ENCODE measurements at regions not wholly inside any gene's neighbourhood (a gene's known extent, or its start where the extent isn't known, plus 50 kb on each side); places are given as distances from the start of the nearest gene placed in this dataset.
"Not testable (repeated sequence)": the region's sequence is repeated elsewhere in the genome, so short reads cannot be mapped to it uniquely, and the experiment has no call there.

GRCh38 chr19:30842926-30843325, 470.7 kb downstream of the ZNF536 start:
- DNase-seq (ENCODE audit: low read depth in 2 of 2, low spot score in 1 of 2) = no peak

DNA sequence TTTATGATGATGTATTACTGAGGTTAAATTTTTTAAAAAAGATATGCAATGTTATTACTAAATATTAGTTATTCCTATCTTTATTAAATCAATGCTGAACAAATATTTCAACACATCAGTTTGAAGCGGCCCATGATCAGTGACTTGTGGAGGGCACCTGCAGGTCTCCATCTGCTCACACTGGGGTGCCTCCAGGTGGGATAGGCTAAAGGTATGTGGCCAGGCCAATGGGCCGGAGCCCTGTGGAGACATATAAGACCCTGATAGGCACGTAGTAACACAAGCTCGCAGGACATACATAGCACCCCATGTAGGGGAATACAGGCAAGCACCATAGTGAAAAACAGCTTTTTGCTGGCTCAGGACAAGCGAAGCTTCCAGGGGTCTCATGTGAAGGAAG, 469.8 kb downstream of the ZNF536 start:
- DNase-seq (ENCODE audit: low read depth in 2 of 2, low spot score in 1 of 2) = no peak

DNA sequence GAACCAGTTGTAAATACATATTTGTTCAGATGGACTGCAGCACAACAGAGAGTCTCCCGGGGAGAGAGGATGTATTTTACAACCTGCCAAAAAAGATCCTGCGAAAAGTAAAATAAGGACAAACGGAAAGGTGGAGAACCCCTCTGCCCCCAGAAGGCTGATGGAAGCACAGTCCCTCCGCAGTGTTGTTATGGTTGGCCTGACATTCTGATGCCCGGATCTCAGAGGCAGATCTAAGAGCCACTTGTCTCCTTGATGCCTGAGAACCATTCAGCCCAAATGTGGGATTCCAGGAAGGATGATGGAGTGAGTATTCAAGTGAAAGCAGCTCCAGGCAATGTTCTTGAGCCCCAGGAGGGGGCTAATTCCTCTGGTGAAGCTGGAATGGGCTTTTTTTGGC, 458.7 kb downstream of the ZNF536 start:
- no peak for DNase-seq (ENCODE audit: low read depth in 2 of 2, low spot score in 1 of 2)

DNA sequence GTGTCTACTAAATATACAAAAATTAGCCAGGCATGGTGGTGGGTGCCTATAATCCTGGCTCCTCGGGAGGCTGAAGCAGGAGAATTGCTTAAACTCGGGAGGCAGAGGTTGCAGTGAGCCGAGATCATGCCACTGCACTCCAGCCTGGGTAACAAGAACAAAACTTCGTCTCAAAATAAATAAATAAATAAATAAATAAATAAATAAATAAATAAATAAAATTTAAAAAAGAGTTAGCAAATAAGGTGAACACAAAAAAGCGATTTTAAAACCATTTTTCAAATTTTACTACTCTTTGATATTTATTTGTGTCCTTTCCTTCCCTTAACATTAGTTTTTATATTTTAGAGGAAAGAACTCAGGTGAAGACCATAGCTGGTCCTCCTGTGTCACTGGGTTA, 453.3 kb downstream of the ZNF536 start:
- not testable (repeated sequence) for DNase-seq (ENCODE audit: low read depth in 2 of 2, low spot score in 1 of 2)

DNA sequence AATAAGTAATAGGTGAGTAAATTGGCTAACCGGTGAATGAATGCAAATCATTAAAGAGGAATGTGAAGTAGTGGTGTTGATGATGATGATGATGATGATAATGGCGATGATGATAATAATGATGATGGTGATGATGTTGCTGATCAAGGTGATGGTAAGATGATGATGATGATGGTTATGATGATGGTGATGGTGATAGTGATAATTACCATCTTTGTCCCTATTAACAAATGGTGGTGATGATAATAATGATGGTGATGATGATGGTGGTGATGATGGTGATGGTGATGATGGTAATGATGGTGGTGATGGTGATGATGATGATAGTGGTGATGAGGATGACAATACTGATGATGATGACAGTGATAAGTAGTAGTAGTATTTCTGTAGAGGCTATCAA, 452.6 kb downstream of the ZNF536 start:
- no peak for DNase-seq (ENCODE audit: low read depth in 2 of 2, low spot score in 1 of 2)

DNA sequence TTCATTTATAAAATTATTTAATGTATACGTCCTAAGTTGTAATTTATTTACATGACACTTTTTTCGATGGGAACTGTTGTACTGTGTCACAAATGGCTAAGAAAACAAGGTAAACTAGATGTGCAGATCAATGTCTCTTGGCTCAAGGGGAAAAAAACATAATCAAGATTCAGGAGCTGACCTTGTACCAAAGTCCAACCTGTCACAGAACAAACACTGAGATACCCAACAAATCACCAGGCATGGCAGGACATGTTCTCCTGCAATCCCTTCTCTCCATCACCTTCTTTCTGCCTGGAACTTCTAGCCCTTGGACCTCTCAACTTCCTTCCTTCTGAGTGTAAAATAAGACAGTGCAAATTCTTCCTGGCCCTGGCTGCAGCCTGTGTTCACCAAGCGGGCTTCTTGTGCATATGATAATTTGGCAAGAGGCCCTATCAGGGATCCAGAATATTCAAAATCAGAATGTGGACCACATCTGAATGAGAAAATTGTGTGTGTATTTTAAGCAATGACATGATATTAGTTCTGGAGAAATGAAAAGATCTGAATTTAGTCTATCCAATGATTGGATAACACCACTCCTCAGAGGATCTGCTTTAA, 445.9 kb downstream of the ZNF536 start:
- DNase-seq (ENCODE audit: low read depth in 2 of 2, low spot score in 1 of 2) = no peak

DNA sequence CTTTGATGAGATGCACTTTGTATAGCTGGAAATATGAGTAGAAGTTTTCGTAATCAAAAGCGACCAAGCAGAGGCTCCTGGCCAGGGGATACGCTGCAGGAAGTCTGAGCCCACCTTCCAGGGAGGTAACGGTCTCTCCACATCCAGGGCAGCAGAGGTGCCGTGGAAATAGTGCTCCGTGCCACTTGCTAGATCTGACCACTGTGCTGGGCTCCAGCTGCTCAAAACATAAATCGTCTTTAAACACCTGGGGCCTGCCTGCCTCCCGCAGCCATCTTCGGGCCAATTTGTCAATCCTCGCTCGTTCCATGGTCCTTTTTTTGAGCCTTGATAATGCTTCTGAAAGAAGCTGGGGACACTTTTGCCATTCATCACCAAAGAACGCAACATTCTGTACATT, 445.0 kb downstream of the ZNF536 start:
- no peak for DNase-seq (ENCODE audit: low read depth in 2 of 2, low spot score in 1 of 2)

DNA sequence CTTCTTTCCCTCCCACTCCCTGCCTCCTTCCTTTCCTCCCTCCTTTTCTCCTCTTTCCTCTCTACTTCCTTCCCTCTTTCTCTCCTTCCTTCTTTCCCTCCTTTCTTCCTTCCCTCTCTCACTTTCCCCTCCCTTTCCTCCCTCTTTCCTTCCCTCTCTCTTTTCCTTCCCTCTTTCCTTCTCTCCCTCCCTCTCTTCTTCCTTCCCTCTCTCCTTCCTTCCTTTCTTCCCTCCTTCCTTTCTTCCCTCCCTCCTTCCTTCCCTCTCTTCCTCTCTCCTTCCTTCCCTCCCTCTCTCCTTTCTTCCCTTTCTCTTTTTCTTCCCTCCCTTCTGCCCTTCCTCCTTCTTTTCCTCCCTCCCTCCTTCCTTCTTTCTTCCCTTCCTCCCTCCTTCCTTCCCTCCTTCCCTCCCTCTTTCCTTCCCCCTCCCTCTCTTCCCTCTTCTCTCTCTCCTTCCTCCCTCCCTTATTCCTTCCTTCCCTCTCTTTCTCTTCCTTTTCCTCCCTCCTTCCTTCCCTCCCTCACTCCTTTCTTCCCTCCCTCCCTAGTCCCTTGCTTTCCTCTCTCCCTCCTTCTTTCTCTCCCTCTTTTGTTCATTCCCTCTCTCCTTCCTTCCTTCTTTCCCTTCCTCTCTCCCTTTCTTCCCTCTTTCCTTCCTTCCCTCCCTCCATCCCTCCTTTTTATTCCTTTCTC, 443.9 kb downstream of the ZNF536 start:
- no peak for DNase-seq (ENCODE audit: low read depth in 2 of 2, low spot score in 1 of 2)

DNA sequence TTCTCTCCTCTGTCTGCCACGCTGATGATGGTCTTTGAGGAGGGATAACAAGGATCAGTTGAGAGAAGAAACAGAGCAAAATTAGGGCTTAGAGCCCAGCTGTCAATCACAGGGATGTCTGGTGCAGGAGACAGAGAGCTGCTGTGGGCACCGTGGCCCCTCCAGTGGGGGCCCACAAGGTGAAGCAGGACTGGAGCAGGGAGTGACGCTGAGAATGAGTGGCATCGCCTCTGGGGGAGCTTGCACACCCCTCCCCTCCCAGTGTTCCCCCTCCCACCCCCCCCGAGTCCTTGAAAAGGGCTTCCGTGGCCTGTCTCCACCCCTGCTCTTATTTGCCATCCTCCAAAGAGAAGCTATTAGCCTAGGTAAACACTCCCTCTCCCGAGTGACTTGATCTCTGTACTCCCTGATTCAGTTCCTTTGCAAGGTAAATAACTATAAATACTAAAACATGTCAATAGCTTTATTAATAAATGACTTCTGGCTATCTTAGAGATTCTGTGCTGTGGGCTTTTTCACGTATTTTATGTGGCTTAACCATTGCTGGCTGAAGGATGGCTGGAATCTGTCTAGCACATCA, 440.0 kb downstream of the ZNF536 start:
- DNase-seq (ENCODE audit: low read depth in 2 of 2, low spot score in 1 of 2) = no peak

DNA sequence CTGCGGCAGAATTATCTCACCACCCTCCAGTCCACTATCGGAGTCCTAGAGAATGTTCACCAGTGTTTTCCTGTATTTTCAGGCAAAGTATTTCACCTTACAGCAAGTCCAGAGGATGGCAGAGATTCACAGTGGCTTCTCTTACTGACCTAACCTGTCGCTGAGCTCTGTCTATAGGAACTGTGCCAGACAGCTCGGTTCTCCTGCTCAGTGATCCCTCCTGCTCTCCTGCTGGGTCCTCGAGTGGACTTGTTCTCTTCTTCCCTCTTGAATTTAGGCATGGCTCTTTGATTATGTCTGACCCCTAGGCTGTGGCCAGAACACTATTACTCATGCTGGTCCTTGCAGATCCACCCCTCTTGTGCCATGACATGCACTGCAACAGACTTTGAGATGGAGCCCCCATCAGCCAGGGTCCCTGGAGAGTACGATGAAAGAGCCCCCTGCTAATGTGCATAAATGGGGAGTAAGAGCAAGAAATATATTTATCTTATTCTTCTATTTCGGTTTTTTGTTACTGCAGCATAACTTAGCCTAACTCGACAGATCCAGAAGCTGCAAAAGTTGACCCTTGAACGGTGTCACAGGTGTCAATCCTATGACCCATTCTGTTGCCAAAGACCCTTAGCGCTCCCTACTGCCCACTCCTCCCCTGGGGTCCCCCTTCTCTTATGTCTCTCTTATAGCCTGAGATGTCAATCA, 439.4 kb downstream of the ZNF536 start:
- no peak for DNase-seq (ENCODE audit: low read depth in 2 of 2, low spot score in 1 of 2)

DNA sequence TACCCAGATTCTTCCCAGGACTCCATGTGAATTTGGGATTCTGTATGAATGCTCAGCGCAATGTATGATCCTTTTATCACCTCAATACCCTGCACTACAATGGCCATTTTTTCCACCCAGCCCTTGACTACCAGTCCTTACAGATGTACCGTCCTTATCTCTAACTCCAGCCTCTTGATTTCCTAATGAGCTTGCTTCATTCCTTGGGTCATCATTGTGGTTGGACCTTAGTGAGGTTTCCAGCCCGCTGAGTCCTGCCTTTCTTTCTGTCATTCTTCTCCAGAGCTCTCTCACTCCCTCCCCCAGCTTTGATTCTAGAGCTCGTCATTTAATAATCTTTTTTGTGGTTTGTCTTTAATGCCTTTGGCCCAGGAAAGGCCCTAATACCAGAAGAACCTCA, 438.5 kb downstream of the ZNF536 start:
- no peak for DNase-seq (ENCODE audit: low read depth in 2 of 2, low spot score in 1 of 2)

DNA sequence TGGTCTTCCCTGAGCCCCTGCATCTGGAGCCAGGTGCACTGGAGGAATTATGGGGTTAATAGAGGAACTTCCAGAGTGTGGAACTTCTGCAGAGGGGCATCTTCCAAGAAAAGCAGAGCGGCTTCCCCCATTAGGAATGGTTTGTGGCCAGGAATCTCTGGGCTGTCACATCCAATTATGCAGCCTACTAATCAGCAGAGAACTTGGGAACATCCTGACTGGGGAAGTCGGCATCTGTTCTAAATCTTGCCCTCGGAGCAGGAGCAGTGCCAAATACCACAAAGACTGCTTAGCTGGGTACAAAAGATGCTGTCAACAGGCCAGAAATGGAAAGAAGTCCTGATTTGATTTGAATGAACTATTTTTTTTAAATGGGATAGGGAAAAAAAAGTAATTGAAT, 435.1 kb downstream of the ZNF536 start:
- DNase-seq (ENCODE audit: low read depth in 2 of 2, low spot score in 1 of 2) = no peak

DNA sequence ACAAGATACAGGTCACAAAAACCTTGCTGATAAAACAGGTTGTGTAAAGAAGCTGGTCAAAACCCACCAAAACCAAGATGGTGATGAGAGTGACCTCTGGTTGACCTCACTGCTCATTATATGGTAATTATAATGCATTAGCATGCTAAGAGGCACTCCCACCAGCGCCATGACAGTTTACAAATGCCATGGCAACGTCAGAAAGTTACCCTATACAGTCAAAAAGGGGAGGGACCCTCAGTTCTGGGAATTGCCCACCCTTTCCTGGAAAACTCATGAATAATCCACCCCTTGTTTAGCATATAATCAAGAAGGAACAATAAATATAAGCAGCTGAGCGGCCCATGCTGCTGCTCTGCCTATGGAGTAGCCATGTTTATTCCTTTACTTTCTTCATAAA, 434.1 kb downstream of the ZNF536 start:
- DNase-seq (ENCODE audit: low read depth in 2 of 2, low spot score in 1 of 2) = no peak

DNA sequence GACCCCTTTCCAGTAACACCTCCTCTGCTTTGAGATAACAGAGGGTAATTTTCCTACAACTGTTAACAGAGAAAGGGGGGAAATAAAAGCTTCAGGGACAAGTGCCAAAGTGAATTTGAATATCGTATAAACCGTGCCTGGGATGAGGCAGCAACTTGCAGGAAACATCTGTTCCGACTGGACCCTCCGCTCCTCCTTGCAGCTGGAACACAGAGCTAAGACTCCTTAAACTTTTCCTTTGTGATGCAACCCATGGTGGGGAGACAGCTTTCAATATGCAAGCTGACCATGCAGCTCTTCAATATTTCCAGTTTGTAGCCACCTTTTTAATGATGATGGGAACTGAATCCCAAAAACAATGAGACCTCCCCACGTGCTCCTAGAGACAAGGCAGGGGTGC, 432.6 kb downstream of the ZNF536 start:
- no peak for DNase-seq (ENCODE audit: low read depth in 2 of 2, low spot score in 1 of 2)

GRCh38 chr19:30804333-30804732, 432.1 kb downstream of the ZNF536 start:
- DNase-seq (ENCODE audit: low read depth in 2 of 2, low spot score in 1 of 2) = not testable (repeated sequence)

- DNase-seq (ENCODE audit: low read depth in 2 of 2, low spot score in 1 of 2) = no peak
These were observed 430.3 kb downstream of the ZNF536 start for GRCh38 chr19:30802424-30803013.

GRCh38 chr19:30799865-30800755, 427.9 kb downstream of the ZNF536 start:
- no peak for DNase-seq (ENCODE audit: low read depth in 2 of 2, low spot score in 1 of 2)

DNA sequence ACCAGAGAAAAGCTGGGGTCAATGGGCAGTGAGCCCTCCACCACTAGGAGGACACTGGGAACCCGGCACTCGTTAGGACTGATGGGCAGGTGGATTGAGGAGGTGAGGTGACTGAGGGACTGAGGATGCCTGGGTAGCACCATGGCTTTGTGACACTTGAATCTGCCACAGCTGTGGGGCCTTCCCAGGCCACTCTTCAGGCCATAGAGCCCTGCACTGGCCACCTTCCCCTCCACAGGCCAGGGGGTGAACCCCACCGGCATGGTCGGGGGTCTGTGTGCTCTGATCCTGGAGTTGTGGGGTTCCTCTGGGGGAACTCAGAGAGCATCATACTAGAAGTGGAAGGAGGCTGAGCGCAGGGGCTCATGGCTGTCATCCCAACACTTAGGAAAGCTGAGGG, 423.5 kb downstream of the ZNF536 start:
- DNase-seq (ENCODE audit: low read depth in 2 of 2, low spot score in 1 of 2) = no peak

GRCh38 chr19:30792561-30793505, 420.6 kb downstream of the ZNF536 start:
- DNase-seq (ENCODE audit: low read depth in 2 of 2, low spot score in 1 of 2) = no peak

DNA sequence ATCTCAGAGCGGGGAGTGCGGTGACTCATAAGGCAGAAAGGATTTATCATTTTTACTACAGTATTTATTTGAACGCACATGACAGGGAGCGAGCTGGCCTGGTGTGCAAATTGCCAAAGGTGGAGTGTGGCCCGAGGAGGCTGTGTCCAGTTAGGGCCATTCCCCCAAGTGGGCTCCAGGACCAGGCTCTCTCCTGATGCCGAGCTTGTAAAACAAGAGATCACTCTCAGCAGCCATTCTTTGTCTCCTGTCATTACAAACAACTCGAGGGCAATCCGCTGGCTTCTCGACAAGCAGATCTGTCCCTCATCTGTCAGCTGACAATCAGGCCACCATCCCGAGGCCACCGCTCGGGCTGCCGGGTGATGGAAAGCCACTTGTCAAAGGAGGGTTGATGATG, 418.9 kb downstream of the ZNF536 start:
- no peak for DNase-seq (ENCODE audit: low read depth in 2 of 2, low spot score in 1 of 2)
